HepG2 (cell line): ENCODE measurements at regions not wholly inside any gene's neighbourhood (a gene's known extent, or its start where the extent isn't known, plus 50 kb on each side); places are given as distances from the start of the nearest gene placed in this dataset.

Experiments used
- ATAC-seq: fragments of 200-7000 bp; cut with Tn5 transposase; 3 replicates; pipeline ENCODE4 v1.9.1; 2020; ENCODE audit warnings: mild to moderate bottlenecking, moderate library complexity
- BruUV-seq: library from RNA; stranded (reverse); fragments of 400-500 nt; replicated peaks from 2 replicates; lab custom pipeline; 2021; lab: Mats Ljungman, UMichigan
- CTCF ChIA-PET: fragments of 300-600 bp; formaldehyde crosslinking; extraction: SDS; loops from one replicate; lab custom pipeline; 2021; ENCODE audit warnings: low total read pairs, inconsistent platforms, low intra/inter-chr PET ratio; lab: Yijun Ruan, JAX
- POLR2A ChIA-PET: fragments of 350-600 bp; sonication (Branson Sonifier 250); formaldehyde crosslinking; loops from one replicate; lab custom pipeline; 2020; ENCODE audit warnings: antibody characterized with exemption, inconsistent platforms; lab: Yijun Ruan, JAX
- DNase-seq: peaks from one replicate; pipeline ENCODE4 v3.0.0-alpha.2; 2015; ENCODE audit warnings: low spot score
- FAIRE-seq: peaks from 3 replicates; lab custom pipeline; 2011; peaks lifted over from hg19 to GRCh38; lab: Jason Lieb, UNC
- H2AFZ ChIP-seq: one replicate; pipeline ENCODE4 v1.6.1; 2011; ENCODE audit warnings: low read length, inconsistent platforms
- H3K27ac ChIP-seq: fragments of 300-600 bp; 3 replicates; pipeline ENCODE4 v1.8.0; 2011; ENCODE audit warnings: mixed run types, mild to moderate bottlenecking, mixed read lengths, low read length, inconsistent platforms; ENCODE audit not compliant: insufficient read depth; ENCODE audit errors: extremely low read length
- H3K27me3 ChIP-seq, 2 experiments: fragments of 200-600 bp in 1 of 2; 2 replicates in 1 of 2; 3 replicates in 1 of 2; pipeline versions ENCODE4 v1.6.0 to v1.8.0; 2011; ENCODE audit warnings: low read length in 2 of 2, mild to moderate bottlenecking in 2 of 2, moderate library complexity in 2 of 2, inconsistent platforms in 1 of 2; ENCODE audit not compliant: insufficient read depth in 2 of 2, control insufficient read depth in 1 of 2
- H3K36me3 ChIP-seq, 2 experiments: fragments of 200-600 bp in 1 of 2; replicated peaks in 1 of 2; 2 replicates in 1 of 2; 3 replicates in 1 of 2; pipeline versions ENCODE4 v1.5.1 to v1.8.0; 2011; ENCODE audit warnings: low read length in 2 of 2, inconsistent platforms in 1 of 2; ENCODE audit not compliant: insufficient read depth in 2 of 2, control insufficient read depth in 1 of 2
- H3K4me1 ChIP-seq: 2 replicates; pipeline ENCODE4 v1.5.1; 2012; ENCODE audit warnings: low read length, inconsistent platforms; ENCODE audit not compliant: insufficient read depth
- H3K4me2 ChIP-seq: 2 replicates; pipeline ENCODE4 v1.6.0; 2011; ENCODE audit warnings: low read depth, low read length, inconsistent platforms
- H3K4me3 ChIP-seq, 3 experiments: fragments of 200-600 bp in 1 of 3; sonication (generic), shearing (Covaris generic) in 1 of 3; replicated peaks in 1 of 3; 2 replicates each; pipeline ENCODE4 v1.5.1; 2011 to 2016; ENCODE audit warnings: low read length in 3 of 3, inconsistent platforms in 2 of 3, low read depth in 2 of 3, mild to moderate bottlenecking in 2 of 3, control low read depth in 1 of 3, mixed read lengths in 1 of 3; ENCODE audit not compliant: insufficient read depth in 1 of 3
- H3K79me2 ChIP-seq: one replicate; pipeline ENCODE4 v1.6.1; 2011; ENCODE audit warnings: low read length, inconsistent platforms; ENCODE audit not compliant: insufficient read depth
- H3K9ac ChIP-seq: 2 replicates; pipeline ENCODE4 v1.6.0; 2011; ENCODE audit warnings: mild to moderate bottlenecking, low read depth, low read length, inconsistent platforms; ENCODE audit not compliant: insufficient read depth
- H3K9me3 ChIP-seq: 2 replicates; pipeline ENCODE4 v1.5.1; 2012; ENCODE audit warnings: mild to moderate bottlenecking, low read length
- H4K20me1 ChIP-seq: 2 replicates; pipeline ENCODE4 v1.6.0; 2011; ENCODE audit warnings: inconsistent platforms, mild to moderate bottlenecking, low read length, moderate library complexity; ENCODE audit not compliant: insufficient read depth
- EED ChIP-seq: sonication (generic); formaldehyde crosslinking; IDR thresholded peaks from 2 replicates; pipeline ENCODE4 v1.5.0; 2020; ENCODE audit warnings: mild to moderate bottlenecking, missing genetic modification reagents
- EZH2 ChIP-seq: conservative IDR thresholded peaks from 2 replicates; pipeline ENCODE4 v1.6.1; 2012; ENCODE audit warnings: mild to moderate bottlenecking, low read depth, low read length, moderate library complexity
- GATAD2A ChIP-seq: IDR thresholded peaks from 2 replicates; pipeline ENCODE4 v1.6.1; 2016
- MAFF ChIP-seq: IDR thresholded peaks from 2 replicates; pipeline ENCODE4 v1.6.1; 2011; ENCODE audit warnings: low read depth, low read length, improper control_type of control experiment
- MAFK ChIP-seq, 2 experiments: IDR thresholded peaks in 1 of 2; conservative IDR thresholded peaks in 1 of 2; 2 replicates each; pipeline ENCODE4 v1.6.1; 2011; ENCODE audit warnings: improper control_type of control experiment in 2 of 2, low read length in 2 of 2
- MED1 ChIP-seq: sonication (generic); formaldehyde crosslinking; IDR thresholded peaks from 2 replicates; pipeline ENCODE4 v1.4.0; 2020; ENCODE audit warnings: missing genetic modification reagents
- MIER3 ChIP-seq: IDR thresholded peaks from 2 replicates; pipeline ENCODE4 v1.6.1; 2016; ENCODE audit warnings: missing compliant biosample characterization, borderline replicate concordance
- SCMH1 ChIP-seq: sonication (generic); formaldehyde crosslinking; IDR thresholded peaks from 2 replicates; pipeline ENCODE4 v1.9.0; 2021; ENCODE audit warnings: missing genetic modification reagents, mild to moderate bottlenecking, borderline replicate concordance
- TRIM24 ChIP-seq: sonication (generic); formaldehyde crosslinking; IDR thresholded peaks from 2 replicates; pipeline ENCODE4 v1.8.0; 2022; ENCODE audit warnings: mild to moderate bottlenecking, missing genetic modification reagents
- ZNF256 ChIP-seq: sonication (generic); formaldehyde crosslinking; conservative IDR thresholded peaks from 2 replicates; pipeline ENCODE4 v1.4.0; 2020; ENCODE audit warnings: missing genetic modification reagents
- ZNF850 ChIP-seq: sonication (generic); formaldehyde crosslinking; conservative IDR thresholded peaks from 2 replicates; pipeline ENCODE4 v1.9.0; 2021; ENCODE audit warnings: mild to moderate bottlenecking, missing genetic modification reagents
- WGBS: methylation state at CpG from one replicate; pipeline ENCODE4 v1.1.6; 2017; ENCODE audit warnings: low lambda C conversion rate; 5-methylcytosine and 5-hydroxymethylcytosine counted together
- in situ Hi-C: cut with HindIII; loops from 2 replicates; pipeline ENCODE4 v1.10.0; 2017; ENCODE audit warnings: low pct_unique_long_range_greater_than_20kb; ENCODE audit not compliant: extremely low pct_ligation_motif_present
- intact Hi-C: fragments of 100-400 bp; cut with micrococcal nuclease; formaldehyde crosslinking; loops from one replicate; pipeline ENCODE4 v1.10.0; 2022; ENCODE audit not compliant: unreplicated experiment
- TF ChIP-seq, protein P1 (sequence below): sonication (generic); formaldehyde crosslinking; IDR thresholded peaks from 2 replicates; pipeline ENCODE4 v1.4.0; 2020; ENCODE audit warnings: missing genetic modification reagents
- TF ChIP-seq, protein P2 (sequence below): sonication (generic); formaldehyde crosslinking; IDR thresholded peaks from 2 replicates; pipeline ENCODE4 v1.5.1; 2020; ENCODE audit warnings: mild to moderate bottlenecking, missing genetic modification reagents, borderline replicate concordance
- TF ChIP-seq, protein P3 (sequence below): sonication (generic); formaldehyde crosslinking; IDR thresholded peaks from 2 replicates; pipeline ENCODE4 v1.5.1; 2020; ENCODE audit warnings: missing genetic modification reagents, mild to moderate bottlenecking, borderline replicate concordance

DNA sequence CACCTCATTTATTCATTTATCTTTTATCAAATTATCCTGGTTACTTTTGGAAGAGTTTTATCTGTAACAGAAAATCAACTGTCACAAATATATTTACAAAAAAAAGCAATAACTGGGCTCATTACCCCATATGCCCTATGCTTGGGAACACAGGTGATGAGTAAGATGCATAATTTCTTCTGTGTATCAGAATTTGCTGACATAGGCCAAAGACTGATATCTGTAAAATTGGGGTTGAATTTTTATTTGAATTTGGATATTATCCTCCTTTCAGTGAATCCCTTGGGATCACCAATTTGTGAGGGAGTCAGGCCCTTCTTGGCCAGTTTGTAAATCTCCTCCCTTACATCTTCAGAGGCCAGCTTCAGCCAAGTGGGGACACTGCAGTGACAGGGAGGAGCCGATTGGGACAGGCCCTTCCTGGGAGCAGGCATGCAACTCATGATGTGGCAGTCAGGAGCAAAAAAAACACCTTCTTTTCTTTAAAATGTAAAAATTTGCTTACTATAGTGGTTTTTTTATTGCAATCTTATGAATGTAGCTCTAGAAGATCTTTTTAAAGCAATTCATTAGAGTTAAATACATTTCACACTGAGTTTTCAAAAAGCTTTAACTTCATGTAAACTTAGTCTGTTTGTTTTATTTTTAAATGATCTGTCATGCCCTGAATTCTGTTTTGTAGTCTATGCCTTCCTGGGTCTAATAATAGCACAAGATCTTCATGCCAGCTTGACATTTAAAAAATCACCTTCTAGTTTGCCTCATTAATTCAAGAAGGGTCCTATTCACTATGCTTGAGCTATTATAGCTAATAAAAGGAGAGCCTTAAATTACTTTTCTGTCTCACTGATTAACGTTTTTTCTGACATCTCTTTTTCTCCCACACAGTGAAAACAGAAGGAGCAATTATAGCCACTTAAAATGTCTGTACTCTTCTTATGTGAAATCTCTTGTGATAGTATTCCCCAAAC, 136.6 kb upstream of the SPRY1 start (continued):
- TF ChIP-seq, protein P1, sequence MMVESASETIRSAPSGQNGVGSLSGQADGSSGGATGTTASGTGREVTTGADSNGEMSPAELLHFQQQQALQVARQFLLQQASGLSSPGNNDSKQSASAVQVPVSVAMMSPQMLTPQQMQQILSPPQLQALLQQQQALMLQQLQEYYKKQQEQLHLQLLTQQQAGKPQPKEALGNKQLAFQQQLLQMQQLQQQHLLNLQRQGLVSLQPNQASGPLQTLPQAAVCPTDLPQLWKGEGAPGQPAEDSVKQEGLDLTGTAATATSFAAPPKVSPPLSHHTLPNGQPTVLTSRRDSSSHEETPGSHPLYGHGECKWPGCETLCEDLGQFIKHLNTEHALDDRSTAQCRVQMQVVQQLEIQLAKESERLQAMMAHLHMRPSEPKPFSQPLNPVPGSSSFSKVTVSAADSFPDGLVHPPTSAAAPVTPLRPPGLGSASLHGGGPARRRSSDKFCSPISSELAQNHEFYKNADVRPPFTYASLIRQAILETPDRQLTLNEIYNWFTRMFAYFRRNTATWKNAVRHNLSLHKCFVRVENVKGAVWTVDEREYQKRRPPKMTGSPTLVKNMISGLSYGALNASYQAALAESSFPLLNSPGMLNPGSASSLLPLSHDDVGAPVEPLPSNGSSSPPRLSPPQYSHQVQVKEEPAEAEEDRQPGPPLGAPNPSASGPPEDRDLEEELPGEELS (CRISPR knock-in tag) = no peak
- no peak for TF ChIP-seq EED (CRISPR knock-in tag)
- TF ChIP-seq MIER3 = no peak
- TF ChIP-seq MAFF = peak; percentile 40; the same call in 1 of the 2 replicates

DNA sequence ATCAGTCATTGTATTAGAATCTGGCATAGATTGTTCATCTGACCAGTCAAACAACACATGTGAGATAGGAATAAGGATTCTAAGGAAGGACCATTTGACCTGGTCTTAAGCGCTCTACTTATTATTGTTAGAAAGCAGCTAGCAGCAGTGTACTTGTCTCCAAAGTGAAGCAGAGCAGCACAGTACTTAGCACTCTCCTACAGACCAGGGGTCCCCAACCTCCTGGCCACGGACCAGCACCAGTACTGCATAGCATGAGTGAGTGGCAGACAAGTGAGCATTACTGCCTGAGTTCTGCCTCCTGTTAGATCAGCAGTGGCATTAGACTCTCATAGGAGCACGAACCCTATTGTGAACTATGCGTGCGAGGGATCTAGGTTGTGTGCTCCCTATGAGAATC, 135.9 kb upstream of the SPRY1 start:
- WGBS = 90% methylated on average over 1 of the region's 5 CpGs
- no peak for FAIRE-seq
- in situ Hi-C loops (no loop called here), intact Hi-C loops (no loop called here)
- no peak for DNase-seq
- ATAC-seq = no peak
- no peaks in the 10 kb centered on the region for H3K9me3 ChIP-seq
- H3K27ac ChIP-seq = no peak overlapping the region
- no peaks in the 10 kb centered on the region for H3K4me1 ChIP-seq
- CTCF ChIA-PET = no interaction called here
- H3K4me3 ChIP-seq = no peak overlapping the region
- no peaks in the 10 kb centered on the region for H3K27me3 ChIP-seq
- no peaks in the 10 kb centered on the region for H3K79me2 ChIP-seq
- H4K20me1 ChIP-seq = no peaks in the 10 kb centered on the region
- H3K9ac ChIP-seq = no peak overlapping the region
- POLR2A ChIA-PET = no interaction called here
- BruUV-seq = no TSS peak
- no peak overlapping the region for H2AFZ ChIP-seq
- H3K36me3 ChIP-seq = no peaks in the 10 kb centered on the region
- no peak overlapping the region for H3K4me2 ChIP-seq
- TF ChIP-seq, protein P2, sequence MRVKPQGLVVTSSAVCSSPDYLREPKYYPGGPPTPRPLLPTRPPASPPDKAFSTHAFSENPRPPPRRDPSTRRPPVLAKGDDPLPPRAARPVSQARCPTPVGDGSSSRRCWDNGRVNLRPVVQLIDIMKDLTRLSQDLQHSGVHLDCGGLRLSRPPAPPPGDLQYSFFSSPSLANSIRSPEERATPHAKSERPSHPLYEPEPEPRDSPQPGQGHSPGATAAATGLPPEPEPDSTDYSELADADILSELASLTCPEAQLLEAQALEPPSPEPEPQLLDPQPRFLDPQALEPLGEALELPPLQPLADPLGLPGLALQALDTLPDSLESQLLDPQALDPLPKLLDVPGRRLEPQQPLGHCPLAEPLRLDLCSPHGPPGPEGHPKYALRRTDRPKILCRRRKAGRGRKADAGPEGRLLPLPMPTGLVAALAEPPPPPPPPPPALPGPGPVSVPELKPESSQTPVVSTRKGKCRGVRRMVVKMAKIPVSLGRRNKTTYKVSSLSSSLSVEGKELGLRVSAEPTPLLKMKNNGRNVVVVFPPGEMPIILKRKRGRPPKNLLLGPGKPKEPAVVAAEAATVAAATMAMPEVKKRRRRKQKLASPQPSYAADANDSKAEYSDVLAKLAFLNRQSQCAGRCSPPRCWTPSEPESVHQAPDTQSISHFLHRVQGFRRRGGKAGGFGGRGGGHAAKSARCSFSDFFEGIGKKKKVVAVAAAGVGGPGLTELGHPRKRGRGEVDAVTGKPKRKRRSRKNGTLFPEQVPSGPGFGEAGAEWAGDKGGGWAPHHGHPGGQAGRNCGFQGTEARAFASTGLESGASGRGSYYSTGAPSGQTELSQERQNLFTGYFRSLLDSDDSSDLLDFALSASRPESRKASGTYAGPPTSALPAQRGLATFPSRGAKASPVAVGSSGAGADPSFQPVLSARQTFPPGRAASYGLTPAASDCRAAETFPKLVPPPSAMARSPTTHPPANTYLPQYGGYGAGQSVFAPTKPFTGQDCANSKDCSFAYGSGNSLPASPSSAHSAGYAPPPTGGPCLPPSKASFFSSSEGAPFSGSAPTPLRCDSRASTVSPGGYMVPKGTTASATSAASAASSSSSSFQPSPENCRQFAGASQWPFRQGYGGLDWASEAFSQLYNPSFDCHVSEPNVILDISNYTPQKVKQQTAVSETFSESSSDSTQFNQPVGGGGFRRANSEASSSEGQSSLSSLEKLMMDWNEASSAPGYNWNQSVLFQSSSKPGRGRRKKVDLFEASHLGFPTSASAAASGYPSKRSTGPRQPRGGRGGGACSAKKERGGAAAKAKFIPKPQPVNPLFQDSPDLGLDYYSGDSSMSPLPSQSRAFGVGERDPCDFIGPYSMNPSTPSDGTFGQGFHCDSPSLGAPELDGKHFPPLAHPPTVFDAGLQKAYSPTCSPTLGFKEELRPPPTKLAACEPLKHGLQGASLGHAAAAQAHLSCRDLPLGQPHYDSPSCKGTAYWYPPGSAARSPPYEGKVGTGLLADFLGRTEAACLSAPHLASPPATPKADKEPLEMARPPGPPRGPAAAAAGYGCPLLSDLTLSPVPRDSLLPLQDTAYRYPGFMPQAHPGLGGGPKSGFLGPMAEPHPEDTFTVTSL (CRISPR knock-in tag) = no peak
- TF ChIP-seq MED1 (no peak), ZNF256 (CRISPR knock-in tag) (no peak), SCMH1 (no peak), ZNF850 (CRISPR knock-in tag) (no peak), TRIM24 (no peak), MAFK (conservative IDR thresholded peaks at IDR 0.05 in 1 of 2, IDR thresholded peaks at IDR 0.05 in 1 of 2; ENCODE audit: low read length in 2 of 2) (no peak), EZH2 (no peak), GATAD2A (no peak)
- TF ChIP-seq, protein P3, sequence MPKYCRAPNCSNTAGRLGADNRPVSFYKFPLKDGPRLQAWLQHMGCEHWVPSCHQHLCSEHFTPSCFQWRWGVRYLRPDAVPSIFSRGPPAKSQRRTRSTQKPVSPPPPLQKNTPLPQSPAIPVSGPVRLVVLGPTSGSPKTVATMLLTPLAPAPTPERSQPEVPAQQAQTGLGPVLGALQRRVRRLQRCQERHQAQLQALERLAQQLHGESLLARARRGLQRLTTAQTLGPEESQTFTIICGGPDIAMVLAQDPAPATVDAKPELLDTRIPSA (CRISPR knock-in tag) = no peak
